HAP-1 (cell line): ENCODE measurements at regions not wholly inside any gene's neighbourhood (a gene's known extent, or its start where the extent isn't known, plus 50 kb on each side); places are given as distances from the start of the nearest gene placed in this dataset.
A peak's percentile ranks its signal among the peaks of the same experiment; 100 is the strongest.
"Not testable (repeated sequence)": the region's sequence is repeated elsewhere in the genome, so short reads cannot be mapped to it uniquely, and the experiment has no call there.

Source experiments
- DNase-seq, 2 experiments: peaks; one replicate each; pipeline ENCODE4 v3.0.0-alpha.2; 2016 to 2020; ENCODE audit warnings: low spot score in 2 of 2
- H3K27me3 ChIP-seq: fragments of 250-450 bp; sonication (Bioruptor Pico); 2 replicates; pipeline ENCODE4 v1.5.1; 2020; ENCODE audit warnings: low read depth, mild to moderate bottlenecking, moderate library complexity
- H3K36me3 ChIP-seq: fragments of 250-450 bp; sonication (Bioruptor Pico); replicated peaks from 2 replicates; pipeline ENCODE4 v1.5.1; 2020; ENCODE audit warnings: mild to moderate bottlenecking
- H3K4me1 ChIP-seq: fragments of 250-450 bp; sonication (Bioruptor Pico); 2 replicates; pipeline ENCODE4 v1.5.1; 2020; ENCODE audit warnings: mild to moderate bottlenecking
- H3K4me3 ChIP-seq: fragments of 250-450 bp; sonication (Bioruptor Pico); 2 replicates; pipeline ENCODE4 v1.5.1; 2020; ENCODE audit warnings: mild to moderate bottlenecking, moderate library complexity
- H3K9me3 ChIP-seq: fragments of 250-450 bp; sonication (Bioruptor Pico); 2 replicates; pipeline ENCODE4 v1.5.1; 2020; ENCODE audit warnings: mild to moderate bottlenecking, moderate library complexity
- in situ Hi-C: fragments of 300-500 bp; cut with MboI; formaldehyde crosslinking; loops from 3 replicates; pipeline ENCODE4 v1.14.3; 2020; ENCODE audit warnings: low sequenced_read_pairs, inconsistent platforms, mixed read lengths

DNA sequence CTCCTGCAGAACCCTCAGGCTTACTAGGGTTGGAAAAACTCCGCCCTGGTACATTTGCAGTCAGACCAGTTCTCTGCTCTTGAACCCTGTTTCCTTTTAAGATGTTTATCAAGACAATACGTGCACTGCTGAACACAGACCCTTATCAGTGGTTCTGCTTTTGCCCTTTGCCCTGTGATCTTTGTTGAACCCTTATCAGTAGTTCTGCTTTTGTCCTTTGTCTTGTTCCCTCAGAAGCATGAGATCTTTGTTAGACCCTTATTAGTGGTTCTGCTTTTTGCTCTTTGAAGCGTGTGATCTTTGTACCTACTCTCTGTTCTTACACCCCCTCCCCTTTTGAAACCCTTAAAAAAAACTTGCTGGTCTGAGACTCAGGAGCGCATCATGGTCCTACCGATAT is 457.5 kb upstream of the FSHR start:
- H3K4me3 ChIP-seq, H3K4me1 ChIP-seq, DNase-seq, H3K27me3 ChIP-seq, in situ Hi-C loops, H3K36me3 ChIP-seq, H3K9me3 ChIP-seq: not testable (repeated sequence)

GRCh38 chr2:49600524-49600923 is 446.2 kb upstream of the FSHR start:
- H3K9me3 ChIP-seq: no peaks in the 10 kb centered on the region
- no peaks in the 10 kb centered on the region for H3K36me3 ChIP-seq
- no peaks in the 10 kb centered on the region; the same call in 1 of the 2 replicates for H3K4me1 ChIP-seq
- in situ Hi-C loops: no loop called here
- no peak overlapping the region for H3K4me3 ChIP-seq
- H3K27me3 ChIP-seq: no peaks in the 10 kb centered on the region
- no peak for DNase-seq

DNA sequence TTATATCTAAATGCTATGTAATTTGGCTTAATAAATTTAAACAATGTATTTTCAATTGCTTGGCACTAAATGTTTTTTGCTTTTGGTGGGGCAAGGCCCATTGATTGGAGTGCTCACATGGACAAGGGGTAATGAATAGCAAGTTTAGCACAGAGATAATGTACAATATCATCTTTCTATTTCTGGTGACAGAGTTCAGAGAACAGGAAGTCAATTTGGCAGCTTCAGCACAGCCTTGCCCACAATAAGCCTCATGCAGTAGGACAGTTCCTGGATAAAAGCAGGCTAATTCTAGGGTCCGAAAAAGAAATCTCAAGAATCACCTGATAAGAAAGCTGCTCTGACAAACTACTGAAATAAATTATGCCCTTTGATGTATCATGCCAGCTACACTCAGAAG is 443.9 kb upstream of the FSHR start:
- no peak for DNase-seq
- Histone ChIP-seq H3K4me1 (no peaks in the 10 kb centered on the region; the same call in 1 of the 2 replicates), H3K27me3 (no peaks in the 10 kb centered on the region), H3K9me3 (no peaks in the 10 kb centered on the region), H3K36me3 (no peaks in the 10 kb centered on the region), H3K4me3 (no peak overlapping the region)
- in situ Hi-C loops: no loop called here

- Histone ChIP-seq H3K27me3 (no peaks in the 10 kb centered on the region), H3K4me3 (no peak overlapping the region), H3K9me3 (no peaks in the 10 kb centered on the region), H3K36me3 (no peaks in the 10 kb centered on the region), H3K4me1 (no peaks in the 10 kb centered on the region)
- no peak for DNase-seq
- in situ Hi-C loops: no loop called here
Observed at GRCh38 chr2:49585921-49586320, 431.6 kb upstream of the FSHR start.

DNA sequence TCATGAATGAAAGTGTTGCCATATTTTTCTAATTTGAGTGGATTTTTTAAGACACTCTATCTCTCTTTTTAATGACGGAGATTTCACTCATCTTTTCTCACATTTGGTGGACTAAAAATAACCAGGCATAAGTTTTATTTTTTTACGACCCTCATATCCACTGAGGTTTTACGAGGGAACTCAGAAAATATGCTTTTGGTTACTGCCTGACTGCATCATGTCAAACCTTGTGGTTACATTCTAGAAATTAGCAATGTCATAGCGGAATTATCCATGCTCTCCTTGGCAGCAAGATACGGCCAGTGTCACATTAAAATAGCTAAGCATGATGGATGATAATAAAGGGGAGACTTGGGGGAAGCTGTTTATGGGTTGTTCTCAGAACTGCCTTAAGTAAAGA is 428.6 kb upstream of the FSHR start:
- Histone ChIP-seq H3K4me1 (no peaks in the 10 kb centered on the region; the same call in 1 of the 2 replicates), H3K4me3 (no peak overlapping the region), H3K36me3 (no peaks in the 10 kb centered on the region), H3K27me3 (no peaks in the 10 kb centered on the region), H3K9me3 (no peaks in the 10 kb centered on the region)
- in situ Hi-C loops: no loop called here
- DNase-seq: no peak

GRCh38 chr2:49577041-49577440 is 422.7 kb upstream of the FSHR start:
- in situ Hi-C loops: no loop called here
- DNase-seq: no peak
- H3K4me1 ChIP-seq: no peaks in the 10 kb centered on the region; the same call in 1 of the 2 replicates
- no peaks in the 10 kb centered on the region for H3K36me3 ChIP-seq
- no peak overlapping the region for H3K4me3 ChIP-seq
- H3K9me3 ChIP-seq: no peaks in the 10 kb centered on the region
- no peaks in the 10 kb centered on the region for H3K27me3 ChIP-seq

DNA sequence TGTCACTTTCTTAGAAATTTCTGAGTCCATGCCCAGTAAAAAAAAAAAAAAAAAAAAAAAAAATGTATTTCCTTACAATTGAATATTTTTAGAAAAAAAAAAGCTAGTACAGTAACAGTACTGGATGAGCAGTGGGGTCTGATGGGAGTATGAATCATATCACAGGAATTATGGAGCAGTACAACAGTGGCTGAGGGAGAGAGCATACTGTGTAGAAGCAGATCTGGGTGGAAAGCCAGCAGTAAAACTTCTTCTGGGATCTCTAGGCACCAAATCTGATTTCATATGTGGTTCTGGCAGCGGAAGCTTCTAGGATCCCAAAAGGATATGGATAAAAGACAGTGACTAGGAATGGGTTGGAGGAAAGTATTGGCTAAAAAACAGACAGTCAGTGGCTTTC is 414.9 kb upstream of the FSHR start:
- H3K4me3 ChIP-seq: no peak overlapping the region
- H3K4me1 ChIP-seq: no peaks in the 10 kb centered on the region
- H3K27me3 ChIP-seq: no peaks in the 10 kb centered on the region
- no peaks in the 10 kb centered on the region for H3K9me3 ChIP-seq
- no peaks in the 10 kb centered on the region for H3K36me3 ChIP-seq
- no peak for DNase-seq
- in situ Hi-C loops: no loop called here

GRCh38 chr2:49567811-49568600 is 413.7 kb upstream of the FSHR start:
- H3K27me3 ChIP-seq: no peaks in the 10 kb centered on the region
- in situ Hi-C loops: no loop called here
- no peaks in the 10 kb centered on the region for H3K36me3 ChIP-seq
- H3K4me1 ChIP-seq: no peaks in the 10 kb centered on the region
- no peaks in the 10 kb centered on the region for H3K9me3 ChIP-seq
- no peak for DNase-seq
- no peak overlapping the region for H3K4me3 ChIP-seq

GRCh38 chr2:49567021-49567420 is 412.7 kb upstream of the FSHR start:
- in situ Hi-C loops: no loop called here
- Histone ChIP-seq H3K9me3 (no peaks in the 10 kb centered on the region), H3K27me3 (no peaks in the 10 kb centered on the region), H3K4me1 (no peaks in the 10 kb centered on the region; the same call in 1 of the 2 replicates), H3K36me3 (no peaks in the 10 kb centered on the region), H3K4me3 (no peak overlapping the region)
- DNase-seq: no peak

GRCh38 chr2:49553658-49554057 is 399.3 kb upstream of the FSHR start:
- no peak for DNase-seq
- H3K27me3 ChIP-seq: no peaks in the 10 kb centered on the region
- no peak overlapping the region for H3K4me3 ChIP-seq
- H3K36me3 ChIP-seq: no peaks in the 10 kb centered on the region
- H3K9me3 ChIP-seq: no peaks in the 10 kb centered on the region
- no peaks in the 10 kb centered on the region for H3K4me1 ChIP-seq
- in situ Hi-C loops: no loop called here

GRCh38 chr2:49532702-49533101 is 378.4 kb upstream of the FSHR start:
- Histone ChIP-seq H3K27me3 (no peaks in the 10 kb centered on the region), H3K36me3 (no peaks in the 10 kb centered on the region), H3K4me3 (no peak overlapping the region), H3K9me3 (no peaks in the 10 kb centered on the region), H3K4me1 (no peaks in the 10 kb centered on the region)
- in situ Hi-C loops: no loop called here
- no peak for DNase-seq

- Histone ChIP-seq H3K4me3 (no peak overlapping the region), H3K9me3 (peaks cover 2% of the 10 kb centered on the region; the same call in 1 of the 2 replicates), H3K27me3 (no peaks in the 10 kb centered on the region), H3K4me1 (no peaks in the 10 kb centered on the region; the same call in 1 of the 2 replicates), H3K36me3 (no peaks in the 10 kb centered on the region)
- DNase-seq: no peak
- in situ Hi-C loops: no loop called here
Observed at GRCh38 chr2:49515996-49516782, 361.9 kb upstream of the FSHR start.

- DNase-seq: no peak
Observed at GRCh38 chr2:49514201-49514600, 359.9 kb upstream of the FSHR start.

DNA sequence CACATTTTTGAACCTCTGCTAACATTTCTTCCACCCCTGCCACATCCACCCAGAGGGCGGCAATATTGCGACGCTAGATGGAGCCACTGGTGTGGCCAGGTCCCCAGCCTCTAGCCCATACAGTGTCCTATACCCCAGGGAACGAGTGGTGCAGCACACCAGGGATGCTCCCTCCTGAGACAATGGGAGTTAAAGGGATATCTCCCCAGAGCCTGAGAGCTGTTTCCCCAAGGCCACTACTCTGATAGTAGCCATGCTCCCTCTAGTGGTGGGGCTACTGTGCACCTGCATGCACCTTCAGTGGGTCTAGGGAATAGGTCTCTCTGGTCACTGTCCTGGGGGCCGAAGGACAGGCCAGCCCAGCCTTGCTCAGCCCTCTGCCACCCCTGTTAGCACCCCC is 336.4 kb upstream of the FSHR start:
- peak; percentile 49 to 77 for DNase-seq
- in situ Hi-C loops: no loop called here
- Histone ChIP-seq H3K4me3 (no peak overlapping the region), H3K4me1 (no peaks in the 10 kb centered on the region), H3K36me3 (no peaks in the 10 kb centered on the region), H3K9me3 (no peaks in the 10 kb centered on the region), H3K27me3 (no peaks in the 10 kb centered on the region)

More at GRCh38 chr2:49514201-49514600, 359.9 kb upstream of the FSHR start:
- no peaks in the 10 kb centered on the region for H3K27me3 ChIP-seq
- H3K4me3 ChIP-seq: no peak overlapping the region
- H3K4me1 ChIP-seq: no peaks in the 10 kb centered on the region; the same call in 1 of the 2 replicates
- peaks cover 2% of the 10 kb centered on the region; the same call in 1 of the 2 replicates for H3K9me3 ChIP-seq
- in situ Hi-C loops: no loop called here
- no peaks in the 10 kb centered on the region for H3K36me3 ChIP-seq
